PC-3 (cell line): ENCODE measurements at regions not wholly inside any gene's neighbourhood (a gene's known extent, or its start where the extent isn't known, plus 50 kb on each side); places are given as distances from the start of the nearest gene placed in this dataset.

Experiments
- ATAC-seq: fragments of 200-7000 bp; cut with Tn5 transposase; 2 replicates; pipeline ENCODE4 v1.9.1; 2020; ENCODE audit warnings: mild to moderate bottlenecking, moderate library complexity
- BruUV-seq: library from RNA; stranded (reverse); fragments of 400-500 nt; replicated peaks from 2 replicates; lab custom pipeline; 2021; lab: Mats Ljungman, UMichigan
- CTCF ChIA-PET: fragments of 300-600 bp; sonication (Branson Sonifier 250); formaldehyde crosslinking; loops from one replicate; lab custom pipeline; 2022; ENCODE audit warnings: antibody characterized with exemption; lab: Charles Lee
- POLR2A ChIA-PET: fragments of 300-600 bp; sonication (Branson Sonifier 250); formaldehyde crosslinking; loops from one replicate; lab custom pipeline; 2022; ENCODE audit warnings: antibody characterized with exemption; ENCODE audit not compliant: unreplicated experiment; lab: Charles Lee
- DNase-seq: peaks from one replicate; pipeline ENCODE4 v3.0.0-alpha.2; 2015
- H2AFZ ChIP-seq: fragments of 300-600 bp; sonication (generic); 2 replicates; pipeline ENCODE4 v1.6.0; 2016; ENCODE audit warnings: antibody characterized with exemption, low read length
- H3F3A ChIP-seq: fragments of 300-600 bp; sonication (generic); one replicate; pipeline ENCODE4 v1.6.0; 2017; ENCODE audit warnings: antibody characterized with exemption, low read length, control low read depth, mild to moderate bottlenecking; ENCODE audit not compliant: unreplicated experiment
- H3K27ac ChIP-seq: fragments of 300-600 bp; sonication (generic); 2 replicates; pipeline ENCODE4 v1.5.1; 2016; ENCODE audit warnings: mild to moderate bottlenecking, low read length
- H3K27me3 ChIP-seq: fragments of 300-600 bp; sonication (generic); 2 replicates; pipeline ENCODE4 v1.6.1; 2016; ENCODE audit warnings: low read length, mixed read lengths
- H3K36me3 ChIP-seq: fragments of 300-600 bp; sonication (generic); 2 replicates; pipeline ENCODE4 v1.6.1; 2016; ENCODE audit warnings: low read depth, mixed run types, low read length, mixed read lengths
- H3K4me1 ChIP-seq: fragments of 300-600 bp; sonication (generic); 2 replicates; pipeline ENCODE4 v1.5.1; 2016; ENCODE audit warnings: low read length; ENCODE audit not compliant: insufficient read depth
- H3K4me2 ChIP-seq: fragments of 300-600 bp; sonication (generic); 2 replicates; pipeline ENCODE4 v1.6.0; 2016; ENCODE audit warnings: low read length
- H3K4me3 ChIP-seq: fragments of 300-600 bp; sonication (generic); 2 replicates; pipeline ENCODE4 v1.5.1; 2016; ENCODE audit warnings: mild to moderate bottlenecking, low read length, mixed read lengths
- H3K79me2 ChIP-seq: fragments of 300-600 bp; sonication (generic); 2 replicates; pipeline ENCODE4 v1.6.1; 2017; ENCODE audit warnings: low read length, mixed read lengths
- H3K9ac ChIP-seq: fragments of 300-600 bp; sonication (generic); 2 replicates; pipeline ENCODE4 v1.6.0; 2016; ENCODE audit warnings: mild to moderate bottlenecking, low read length
- H3K9me2 ChIP-seq: fragments of 300-600 bp; sonication (generic); replicated peaks from 2 replicates; pipeline ENCODE4 v1.6.1; 2016; ENCODE audit warnings: mixed run types, low read length, mixed read lengths
- H3K9me3 ChIP-seq: fragments of 300-600 bp; sonication (generic); 2 replicates; pipeline ENCODE4 v1.6.1; 2016; ENCODE audit warnings: low read length, mixed read lengths
- H4K20me1 ChIP-seq: fragments of 300-600 bp; sonication (generic); 2 replicates; pipeline ENCODE4 v1.6.1; 2016; ENCODE audit warnings: low read length, mixed read lengths
- CTCF ChIP-seq: fragments of 300-600 bp; sonication (generic); conservative IDR thresholded peaks from 2 replicates; pipeline ENCODE4 v1.5.1; 2017; ENCODE audit warnings: antibody characterized with exemption, low read depth, mild to moderate bottlenecking, low read length
- EZH2 ChIP-seq: fragments of 300-600 bp; sonication (generic); IDR thresholded peaks from one replicate; pipeline ENCODE4 v1.6.1; 2017; ENCODE audit warnings: antibody characterized with exemption, mild to moderate bottlenecking, low read length; ENCODE audit not compliant: unreplicated experiment
- EZH2phosphoT487 ChIP-seq: fragments of 300-600 bp; sonication (generic); IDR thresholded peaks from 2 replicates; pipeline ENCODE4 v1.6.1; 2018; ENCODE audit warnings: mild to moderate bottlenecking, antibody characterized with exemption, low read length, borderline replicate concordance
- intact Hi-C: fragments of 100-400 bp; cut with micrococcal nuclease; formaldehyde crosslinking; loops from 2 replicates; pipeline ENCODE4 v1.9.0; 2023

GRCh38 chr12:113664224-113664681 lies 192.6 kb upstream of the LHX5 start:
- no peak overlapping the region for H2AFZ ChIP-seq
- no peaks in the 10 kb centered on the region for H3K9me3 ChIP-seq
- H3K9me2 ChIP-seq = no peaks in the 10 kb centered on the region
- no peaks in the 10 kb centered on the region for H3K79me2 ChIP-seq
- no peaks in the 10 kb centered on the region for H4K20me1 ChIP-seq
- H3K9ac ChIP-seq = no peak overlapping the region
- ChIA-PET POLR2A (no interaction called here), CTCF (no interaction called here)
- no peaks in the 10 kb centered on the region for H3K4me1 ChIP-seq
- DNase-seq (no peak), ATAC-seq (no peak)
- H3K36me3 ChIP-seq = no peaks in the 10 kb centered on the region
- H3K27me3 ChIP-seq = peaks cover 17% of the 10 kb centered on the region
- H3K27ac ChIP-seq = no peak overlapping the region
- TF ChIP-seq EZH2 (no peak), CTCF (no peak), EZH2phosphoT487 (no peak)
- no peaks in the 10 kb centered on the region for H3F3A ChIP-seq
- no peak overlapping the region for H3K4me3 ChIP-seq
- H3K4me2 ChIP-seq = no peak overlapping the region
- BruUV-seq = no TSS peak
- intact Hi-C loops = no loop called here

GRCh38 chr12:113663396-113663795 lies 191.7 kb upstream of the LHX5 start:
- Histone ChIP-seq H3K27me3 (peaks cover 16% of the 10 kb centered on the region), H3K9me3 (no peaks in the 10 kb centered on the region), H3K4me2 (no peak overlapping the region), H2AFZ (no peak overlapping the region), H3K36me3 (no peaks in the 10 kb centered on the region), H3F3A (no peaks in the 10 kb centered on the region), H3K9me2 (no peaks in the 10 kb centered on the region), H3K4me1 (no peaks in the 10 kb centered on the region), H4K20me1 (no peaks in the 10 kb centered on the region), H3K4me3 (no peak overlapping the region), H3K27ac (no peak overlapping the region), H3K9ac (no peak overlapping the region), H3K79me2 (no peaks in the 10 kb centered on the region)
- DNase-seq = no peak
- ChIA-PET CTCF (no interaction called here), POLR2A (no interaction called here)
- no TSS peak for BruUV-seq
- intact Hi-C loops = no loop called here
- TF ChIP-seq EZH2phosphoT487 (no peak), EZH2 (no peak)
- no peak for ATAC-seq

GRCh38 chr12:113660936-113661335 lies 189.3 kb upstream of the LHX5 start:
- no peak for TF ChIP-seq EZH2phosphoT487
- no peak for TF ChIP-seq CTCF
- TF ChIP-seq EZH2 = no peak
- H3K27ac ChIP-seq = no peak overlapping the region
- no peaks in the 10 kb centered on the region for H3F3A ChIP-seq

More at GRCh38 chr12:113660936-113661335, 189.3 kb upstream of the LHX5 start:
- H3K79me2 ChIP-seq = no peaks in the 10 kb centered on the region
- H3K27me3 ChIP-seq = no peaks in the 10 kb centered on the region
- ATAC-seq (no peak), DNase-seq (no peak)
- H3K9me2 ChIP-seq = no peaks in the 10 kb centered on the region
- H3K4me2 ChIP-seq = no peak overlapping the region
- intact Hi-C loops = no loop called here
- no peaks in the 10 kb centered on the region for H3K4me1 ChIP-seq
- H2AFZ ChIP-seq = no peak overlapping the region
- no peaks in the 10 kb centered on the region for H4K20me1 ChIP-seq
- no peaks in the 10 kb centered on the region for H3K9me3 ChIP-seq
- H3K36me3 ChIP-seq = no peaks in the 10 kb centered on the region
- H3K9ac ChIP-seq = no peak overlapping the region
- H3K4me3 ChIP-seq = no peak overlapping the region
- POLR2A ChIA-PET = no interaction called here
- BruUV-seq = no TSS peak
- CTCF ChIA-PET = no interaction called here
